ENCODE measurements at regions not wholly inside any gene's neighbourhood (a gene's known extent, or its start where the extent isn't known, plus 50 kb on each side); places are given as distances from the start of the nearest gene placed in this dataset.

DNA sequence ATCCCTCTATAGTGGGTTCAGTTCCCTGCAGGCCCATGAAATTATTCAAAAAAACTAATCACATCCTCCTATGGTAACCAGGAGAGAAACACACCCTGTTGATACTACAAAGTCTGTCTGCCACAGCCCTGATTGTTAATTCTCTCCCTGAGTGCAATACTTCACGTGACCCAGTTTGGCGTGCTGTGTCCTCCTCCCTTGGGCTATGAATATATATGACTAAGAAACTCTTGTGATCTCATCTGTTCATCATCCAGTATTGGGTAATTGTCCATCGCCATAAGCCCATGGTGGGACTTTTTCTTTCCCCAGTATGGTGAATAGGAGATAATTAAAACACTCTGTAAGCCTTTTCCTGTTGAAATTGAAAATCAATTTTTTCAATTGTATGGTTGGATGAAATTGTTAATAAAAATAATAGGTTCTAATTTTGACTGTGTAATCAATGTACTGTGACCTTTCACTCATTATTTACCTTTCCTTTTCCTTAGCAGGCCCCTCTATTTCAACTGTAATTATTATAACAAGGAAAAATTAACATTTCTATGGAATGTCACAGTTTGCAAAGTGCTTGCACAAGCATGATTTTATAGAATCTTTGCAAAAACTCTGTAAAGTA is 1822.6 kb downstream of the SUCLG1 start:
- intact Hi-C loops (cut with micrococcal nuclease): no loop called here

DNA sequence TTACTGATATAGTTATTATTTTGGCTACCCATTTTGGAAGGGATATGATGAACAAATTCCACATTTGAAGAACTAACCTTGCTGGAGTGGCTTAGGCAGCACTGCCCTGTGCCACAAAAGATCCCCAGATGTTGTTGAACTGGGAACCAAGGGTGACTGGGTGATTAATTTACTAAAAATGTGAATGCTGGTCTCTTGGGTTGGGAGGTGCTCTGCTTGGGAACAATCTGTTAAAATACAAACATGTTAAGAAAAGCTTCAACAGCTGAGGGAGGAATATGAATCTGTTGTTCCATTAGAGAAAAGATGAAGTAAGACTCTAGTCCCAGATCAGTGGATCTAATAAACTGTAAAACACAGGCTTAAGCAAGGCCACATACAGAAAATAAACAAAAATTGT is 1860.1 kb downstream of the SUCLG1 start:
- intact Hi-C loops (cut with micrococcal nuclease): no loop called here

DNA sequence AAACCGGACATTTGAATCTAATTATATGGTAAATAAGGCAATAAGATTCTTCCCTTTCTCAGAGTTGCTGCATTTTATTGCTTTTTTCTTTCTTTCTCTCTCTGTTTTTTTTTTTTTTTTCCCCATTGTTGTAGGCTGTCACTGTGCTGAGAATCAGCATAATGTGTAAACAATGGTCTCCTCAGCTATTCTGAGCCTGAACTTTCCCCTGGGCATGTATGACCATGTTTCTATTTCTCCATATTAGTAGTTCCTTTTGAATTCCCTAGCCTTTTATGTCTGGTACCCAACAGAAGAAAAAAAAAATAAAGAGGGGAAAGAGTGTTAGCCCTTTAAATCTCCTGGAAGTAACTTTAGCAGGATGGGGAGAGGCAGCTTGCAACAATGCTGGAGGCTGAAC is 1862.5 kb downstream of the SUCLG1 start:
- intact Hi-C loops (cut with micrococcal nuclease): no loop called here

DNA sequence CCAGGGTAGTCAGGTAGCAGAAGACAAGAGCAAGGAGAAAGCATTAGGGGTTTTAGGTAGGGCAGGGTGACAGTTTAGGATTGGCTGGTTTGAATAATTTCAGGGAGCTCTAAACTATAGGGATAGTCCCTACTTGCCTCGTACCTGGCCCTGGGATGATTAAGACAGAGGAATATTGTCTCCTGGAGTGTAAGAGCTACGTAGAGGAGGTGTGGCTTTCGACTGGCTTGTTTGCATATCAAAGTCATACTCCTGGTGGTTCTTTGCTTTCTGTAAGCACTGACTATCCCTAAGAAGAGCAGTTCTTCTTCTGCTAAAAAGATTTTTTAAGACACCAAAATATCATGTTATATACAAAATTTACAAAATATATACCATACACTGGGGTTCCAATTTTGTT is 1867.4 kb downstream of the SUCLG1 start:
- intact Hi-C loops (cut with micrococcal nuclease): no loop called here

DNA sequence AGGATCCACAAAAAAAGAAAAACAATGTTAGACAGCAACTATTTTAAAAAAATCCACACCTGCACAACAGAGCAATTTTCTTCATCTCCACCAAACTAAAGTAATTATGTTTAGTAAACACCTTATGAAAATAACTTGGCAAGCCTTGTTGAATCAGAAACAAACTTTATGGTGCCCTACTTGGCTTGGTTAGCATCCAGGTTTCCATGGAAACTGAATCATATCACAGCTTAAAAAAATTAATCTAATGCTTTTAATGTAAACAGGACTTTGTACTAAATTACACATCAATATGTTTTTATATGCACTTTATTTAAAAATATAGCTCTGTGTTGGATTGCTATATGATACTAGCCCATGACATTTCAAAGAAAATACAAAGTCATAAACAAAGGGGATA is 1882.4 kb downstream of the SUCLG1 start:
- intact Hi-C loops (cut with micrococcal nuclease): no loop called here

DNA sequence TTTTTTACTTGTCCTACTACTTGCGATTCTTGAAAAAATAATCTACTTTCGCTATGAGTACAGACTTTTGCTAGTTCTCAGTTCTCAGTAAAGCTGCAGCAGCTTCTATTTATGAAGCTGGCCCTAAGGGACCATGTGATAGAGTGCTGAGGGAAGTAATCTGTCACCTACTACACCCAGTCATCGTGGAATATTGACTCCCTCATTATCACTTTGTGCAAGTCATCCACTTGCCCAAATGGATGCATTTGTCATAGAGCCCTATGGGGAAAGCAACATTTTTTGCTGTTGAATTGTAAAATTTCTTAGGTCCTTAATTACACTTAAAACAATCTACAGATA is 1919.8 kb downstream of the SUCLG1 start:
- intact Hi-C loops (cut with micrococcal nuclease): no loop called here

DNA sequence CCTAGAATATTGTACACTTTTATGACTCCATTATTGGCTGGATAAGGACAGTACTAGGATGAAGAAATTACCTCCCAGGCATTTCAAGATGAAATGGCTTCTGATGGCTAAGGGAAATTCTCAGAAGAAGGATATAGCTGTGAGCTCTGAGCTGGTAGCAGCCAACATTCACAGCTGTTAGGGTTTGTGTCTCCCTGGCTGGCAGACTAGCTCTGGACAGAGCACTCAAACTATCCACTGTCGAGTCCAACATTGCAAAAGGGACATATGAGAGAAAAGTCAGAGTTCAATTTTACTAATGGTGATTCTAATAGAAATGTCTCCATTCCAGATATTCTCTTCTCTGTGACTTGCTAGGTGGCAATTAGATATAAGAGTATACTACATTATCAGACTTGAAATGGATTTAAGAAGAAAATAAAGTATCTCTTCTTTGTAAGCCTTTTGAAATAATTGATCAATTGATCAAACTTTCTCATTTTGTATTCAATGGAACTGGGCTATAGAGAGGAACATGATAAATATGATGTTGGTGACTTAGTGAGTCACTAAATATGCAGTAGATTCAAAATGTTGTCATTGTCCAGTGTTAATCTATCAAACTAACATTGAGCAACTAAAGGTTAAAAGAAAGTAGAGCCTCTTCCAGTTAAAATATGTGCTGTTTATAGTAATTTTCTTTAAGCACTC is 1920.3 kb downstream of the SUCLG1 start:
- intact Hi-C loops (cut with micrococcal nuclease): no loop called here

DNA sequence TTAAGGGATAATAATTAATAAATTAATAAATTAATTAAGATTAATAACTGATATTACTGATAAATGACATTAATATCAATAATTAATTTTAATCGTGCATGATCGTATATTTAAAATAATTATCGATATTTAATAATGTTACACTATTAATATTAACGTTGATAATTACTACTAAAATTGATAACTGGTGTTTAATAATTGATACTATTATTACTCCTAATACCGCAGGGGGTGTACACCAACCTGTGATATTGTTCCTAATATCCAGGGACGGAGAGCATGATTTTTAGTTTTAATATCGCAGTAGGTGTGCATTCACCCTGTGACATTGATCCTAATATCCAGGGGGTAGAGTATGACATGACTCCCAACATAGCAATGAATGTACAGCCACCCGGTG is 1930.8 kb downstream of the SUCLG1 start:
- intact Hi-C loops (cut with micrococcal nuclease): no loop called here

DNA sequence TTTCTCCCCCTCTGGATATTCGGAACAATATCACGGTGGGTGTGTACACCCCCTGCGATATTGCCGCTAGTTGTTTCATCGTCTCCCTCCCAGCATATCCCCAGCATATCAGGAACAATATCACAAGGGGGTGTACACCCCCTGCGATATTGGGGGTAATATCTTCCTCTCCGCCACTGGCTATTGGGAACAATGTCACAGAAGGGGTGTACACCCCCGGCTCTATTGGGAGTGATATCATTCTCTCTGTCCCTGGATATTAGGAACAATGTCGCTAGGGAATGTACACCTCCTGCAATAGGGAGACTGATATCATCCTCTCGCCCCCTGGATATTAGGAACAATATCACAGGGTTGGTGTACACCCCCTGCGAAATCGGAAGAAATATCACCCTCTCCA is 1932.0 kb downstream of the SUCLG1 start:
- intact Hi-C loops (cut with micrococcal nuclease): no loop called here

DNA sequence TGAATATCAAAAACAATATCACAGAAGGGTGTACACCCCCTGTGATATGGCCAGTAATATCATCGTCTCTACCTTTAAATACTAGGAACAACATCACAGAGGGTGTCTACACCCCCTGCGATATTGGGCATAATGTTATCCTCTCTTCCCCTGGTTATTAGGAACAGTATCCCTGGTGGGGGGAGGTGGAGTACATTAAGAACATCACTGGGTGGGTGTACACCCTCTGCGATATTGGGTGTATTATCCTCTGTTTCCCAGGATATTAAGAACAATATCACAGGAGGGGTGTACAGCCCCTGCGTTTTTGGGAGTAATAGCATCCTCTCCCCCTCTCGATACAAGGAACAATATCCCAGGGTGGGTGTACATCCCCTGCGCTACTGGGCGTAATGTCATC is 1932.8 kb downstream of the SUCLG1 start:
- intact Hi-C loops (cut with micrococcal nuclease): no loop called here

DNA sequence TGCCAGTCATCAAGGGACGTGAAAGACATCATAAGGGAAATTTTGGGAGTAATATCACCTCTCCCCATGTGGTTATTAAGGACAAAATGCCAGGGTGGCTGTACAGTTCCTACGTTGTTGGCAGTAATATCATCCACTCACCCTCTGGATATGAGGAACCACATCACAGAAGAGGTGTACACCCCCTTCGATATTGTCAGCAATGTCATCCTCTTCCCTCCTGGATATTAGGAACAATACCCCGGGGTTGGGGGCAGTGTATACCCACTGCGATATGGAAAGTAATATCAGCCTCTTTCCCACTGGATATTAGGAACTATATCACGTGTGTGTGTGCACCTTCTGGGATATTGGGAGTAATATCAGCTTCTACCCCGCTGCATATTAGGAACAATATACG is 1933.3 kb downstream of the SUCLG1 start:
- intact Hi-C loops (cut with micrococcal nuclease): loop anchor here (2.0 kb wide), 1 partner anchor 815 kb away; no protein-coding TSS in a partner anchor

DNA sequence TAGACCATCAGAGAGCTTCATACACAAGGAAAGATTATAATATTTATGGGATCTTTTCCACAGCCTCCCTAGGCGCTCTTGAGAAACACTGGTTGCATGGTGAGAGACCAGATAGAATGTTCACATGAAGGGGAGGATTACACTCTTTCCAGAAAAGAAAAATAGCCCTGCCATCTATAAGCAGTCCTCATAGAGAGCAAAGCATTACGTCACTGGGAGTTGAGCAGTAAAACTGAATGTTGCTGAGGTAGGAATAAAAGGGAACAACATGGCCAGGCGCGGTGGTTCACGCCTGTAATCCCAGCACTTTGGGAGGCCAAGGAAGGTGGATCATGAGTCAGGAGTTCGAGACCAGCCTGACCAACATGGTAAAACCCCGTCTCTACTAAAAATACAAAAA is 1934.3 kb downstream of the SUCLG1 start:
- intact Hi-C loops (cut with micrococcal nuclease): loop anchor here (2.0 kb wide), 1 partner anchor 816 kb away; no protein-coding TSS in a partner anchor

DNA sequence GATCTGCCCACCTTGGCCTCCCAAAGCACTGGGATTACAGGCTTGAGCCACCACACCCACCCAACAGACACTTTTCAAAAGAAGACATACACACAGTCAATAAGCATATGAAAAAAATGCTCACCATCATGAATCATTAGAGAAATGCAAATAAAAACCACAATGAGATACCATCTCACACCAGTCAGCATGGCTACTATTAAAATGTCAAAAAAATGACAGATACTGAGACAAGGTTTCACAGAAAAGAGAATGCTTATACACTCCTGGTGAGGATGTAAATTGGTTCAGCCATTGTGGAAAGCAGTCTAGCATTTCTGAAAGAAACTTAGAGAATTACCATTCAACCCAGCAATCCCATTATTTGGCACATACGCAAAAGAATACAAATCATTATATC is 1947.2 kb downstream of the SUCLG1 start:
- intact Hi-C loops (cut with micrococcal nuclease): no loop called here

DNA sequence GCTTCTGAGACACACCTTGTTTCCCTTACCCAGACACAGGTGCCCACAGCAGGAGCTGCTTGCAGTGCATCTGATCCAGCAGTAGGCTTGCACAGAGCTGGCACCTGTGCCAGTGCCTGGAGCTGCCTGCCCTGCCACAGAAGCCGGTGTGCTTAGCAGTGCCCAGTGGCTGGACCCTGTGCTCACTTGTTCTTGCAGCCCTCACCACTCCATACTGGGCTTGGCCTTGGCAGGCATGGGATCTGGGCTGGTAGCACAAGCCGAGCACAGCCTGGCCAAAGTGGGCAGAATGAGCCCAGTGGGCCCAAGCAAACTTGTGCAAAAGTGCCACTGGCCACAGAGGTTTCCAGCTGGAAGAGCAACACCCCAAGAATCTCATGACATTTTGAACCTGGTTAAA is 1950.4 kb downstream of the SUCLG1 start:
- intact Hi-C loops (cut with micrococcal nuclease): no loop called here

DNA sequence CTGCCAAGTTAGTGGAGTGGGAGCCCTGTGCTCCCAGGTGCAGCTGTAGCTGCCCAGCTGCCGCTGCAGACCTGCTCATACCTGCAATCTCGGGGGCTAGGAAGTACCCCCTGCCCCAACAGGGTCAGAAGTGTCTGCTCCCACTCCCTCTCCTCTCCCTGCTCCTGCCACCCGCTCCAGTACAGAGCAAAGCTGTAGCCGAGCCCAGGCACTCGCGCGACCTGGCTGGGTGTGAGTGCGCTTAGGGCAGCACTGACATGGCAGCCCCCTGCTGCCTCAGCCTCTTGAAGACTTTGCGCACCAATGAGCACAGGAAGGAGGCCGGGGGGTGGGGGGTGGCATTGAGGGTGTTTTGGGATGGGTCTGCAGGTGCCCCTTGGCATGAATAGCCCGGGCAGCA is 1951.4 kb downstream of the SUCLG1 start:
- intact Hi-C loops (cut with micrococcal nuclease): no loop called here

DNA sequence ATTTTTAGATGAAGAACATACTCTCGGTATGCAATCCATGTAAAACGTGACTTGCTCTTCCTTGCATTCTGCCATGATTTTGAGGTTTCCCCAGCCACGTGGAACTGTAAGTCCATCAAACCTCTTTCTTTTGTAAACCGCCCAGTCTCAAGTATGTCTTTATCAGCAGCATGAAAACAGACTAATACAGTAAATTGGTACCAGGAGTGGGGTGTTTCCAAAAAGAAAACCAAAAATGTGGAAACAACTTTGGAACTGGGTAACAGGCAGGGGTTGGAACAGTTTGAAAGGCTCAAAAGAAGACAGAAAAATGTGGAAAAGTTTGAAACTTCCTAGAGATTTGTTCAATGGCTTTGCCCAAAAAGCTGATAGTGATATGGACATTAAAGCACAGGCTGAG is 1957.9 kb downstream of the SUCLG1 start:
- intact Hi-C loops (cut with micrococcal nuclease): no loop called here

DNA sequence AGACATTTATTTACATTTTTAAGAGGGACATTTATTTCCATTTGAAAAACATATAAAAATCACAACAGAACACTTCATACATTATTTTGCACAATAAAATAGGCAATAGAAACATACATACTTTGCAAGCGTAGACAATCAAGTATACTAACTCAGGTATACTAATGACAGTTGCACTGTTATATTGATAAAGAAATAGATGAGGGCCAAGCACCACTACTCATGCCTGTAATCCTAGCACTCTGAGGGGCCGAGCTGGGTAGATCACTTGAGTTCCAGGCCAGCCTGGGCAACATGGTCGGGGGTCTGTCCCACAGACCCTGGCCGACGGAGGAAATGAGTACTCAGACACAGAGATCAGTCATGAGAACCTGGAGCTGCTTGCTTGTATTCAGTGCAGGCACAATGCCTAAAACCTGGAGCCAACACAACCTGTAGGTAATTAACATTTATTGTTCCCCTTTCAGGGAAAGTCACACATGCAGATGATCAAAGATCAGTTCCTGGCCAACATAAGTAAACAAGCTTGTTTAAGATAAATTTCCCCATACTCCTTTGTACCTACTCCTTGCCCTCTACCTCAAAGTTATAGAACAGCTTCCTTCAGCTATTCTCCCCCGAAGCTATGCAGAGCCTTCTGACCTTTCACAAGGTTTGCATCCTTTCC is 1960.2 kb downstream of the SUCLG1 start:
- intact Hi-C loops (cut with micrococcal nuclease): no loop called here

DNA sequence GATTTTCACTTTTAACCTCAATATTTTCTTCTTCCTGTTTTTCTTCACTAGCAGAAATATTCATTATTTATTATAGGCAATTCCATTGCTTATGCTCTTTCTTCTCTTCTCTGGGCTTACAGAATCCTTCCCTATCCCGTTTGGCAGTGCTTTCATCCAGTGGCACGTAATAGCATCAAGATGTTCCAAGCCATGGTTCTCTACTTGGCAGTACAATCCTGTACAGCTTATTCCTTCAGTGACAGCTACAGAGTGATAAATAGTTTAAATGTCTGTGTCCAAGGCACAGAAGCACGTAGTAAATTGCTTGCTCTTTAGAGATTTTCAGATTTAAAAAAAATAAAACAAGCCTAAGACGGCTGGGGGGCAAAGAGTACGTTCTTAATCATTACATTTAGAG is 1964.3 kb downstream of the SUCLG1 start:
- intact Hi-C loops (cut with micrococcal nuclease): no loop called here

DNA sequence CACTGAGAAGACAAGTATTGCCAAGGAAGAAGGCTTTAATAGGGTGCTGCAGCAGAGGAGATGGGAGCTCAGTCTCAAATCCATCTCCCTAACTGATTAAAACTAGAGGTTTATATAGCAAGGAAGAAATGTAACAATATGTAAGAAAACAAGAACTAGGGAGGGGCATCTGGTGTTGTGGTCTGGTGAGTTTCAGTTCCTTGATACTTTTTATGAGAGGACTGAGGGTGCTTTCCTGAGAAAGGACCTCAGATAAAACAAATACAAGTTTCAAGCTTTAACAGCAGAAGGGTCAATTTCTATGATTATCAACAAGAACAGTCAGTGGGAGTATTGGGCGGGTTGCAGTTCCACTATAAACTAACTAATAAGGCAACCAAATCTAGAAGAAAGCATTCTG is 1967.5 kb downstream of the SUCLG1 start:
- intact Hi-C loops (cut with micrococcal nuclease): no loop called here

DNA sequence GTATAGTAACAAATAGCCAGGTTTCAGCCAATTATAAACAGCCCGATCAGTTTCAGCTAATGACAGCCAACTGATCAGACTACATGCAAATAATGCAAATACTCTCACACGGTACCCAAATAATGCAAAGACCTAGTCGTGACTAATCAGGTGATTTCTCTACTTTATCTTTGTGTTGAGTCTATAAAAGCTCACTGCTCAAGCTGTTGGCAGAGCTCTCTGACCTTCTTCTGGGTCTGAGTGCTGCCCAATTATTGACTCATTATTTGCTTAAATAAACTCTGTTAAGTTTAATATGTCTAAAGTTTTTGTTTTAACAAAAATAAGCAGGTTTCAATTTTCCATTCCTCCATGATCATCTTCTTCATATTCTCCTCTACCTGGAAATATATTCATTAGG is 1971.7 kb downstream of the SUCLG1 start:
- intact Hi-C loops (cut with micrococcal nuclease): no loop called here

DNA sequence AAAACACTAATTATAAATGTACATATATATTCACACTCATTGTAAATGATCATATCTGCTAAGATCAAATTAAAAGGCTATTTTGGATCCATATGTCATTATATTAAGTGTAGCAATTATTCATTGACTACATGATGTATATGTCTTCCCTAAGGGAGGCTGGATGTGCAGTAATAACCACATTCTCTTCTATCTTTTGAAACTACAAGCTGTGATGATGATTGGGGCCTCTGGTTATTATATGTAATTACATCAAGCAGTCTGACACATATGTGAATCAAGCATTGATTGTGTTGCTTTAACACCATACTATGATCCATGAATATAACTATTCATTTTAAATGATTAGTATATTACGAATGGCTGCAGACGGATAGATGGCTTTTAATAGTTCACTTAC is 1973.4 kb downstream of the SUCLG1 start:
- intact Hi-C loops (cut with micrococcal nuclease): no loop called here

DNA sequence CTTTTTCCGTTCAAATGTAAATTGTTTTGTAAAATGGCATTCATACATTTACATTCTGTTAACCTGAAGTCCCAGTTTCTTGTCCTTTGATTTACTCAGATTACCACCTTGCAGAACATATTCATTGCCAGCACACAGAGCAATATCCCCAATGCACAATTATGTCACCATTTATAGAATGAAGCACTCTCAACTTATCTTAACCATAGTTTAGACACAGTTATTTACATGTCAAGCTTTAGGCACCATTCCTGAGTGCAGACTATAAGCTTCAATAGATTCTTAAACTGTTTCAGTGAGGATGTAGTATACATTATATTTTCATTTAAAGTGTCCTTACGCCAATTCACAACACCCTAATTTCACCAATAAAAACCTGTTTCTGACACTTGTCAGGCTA is 1977.9 kb downstream of the SUCLG1 start:
- intact Hi-C loops (cut with micrococcal nuclease): no loop called here

DNA sequence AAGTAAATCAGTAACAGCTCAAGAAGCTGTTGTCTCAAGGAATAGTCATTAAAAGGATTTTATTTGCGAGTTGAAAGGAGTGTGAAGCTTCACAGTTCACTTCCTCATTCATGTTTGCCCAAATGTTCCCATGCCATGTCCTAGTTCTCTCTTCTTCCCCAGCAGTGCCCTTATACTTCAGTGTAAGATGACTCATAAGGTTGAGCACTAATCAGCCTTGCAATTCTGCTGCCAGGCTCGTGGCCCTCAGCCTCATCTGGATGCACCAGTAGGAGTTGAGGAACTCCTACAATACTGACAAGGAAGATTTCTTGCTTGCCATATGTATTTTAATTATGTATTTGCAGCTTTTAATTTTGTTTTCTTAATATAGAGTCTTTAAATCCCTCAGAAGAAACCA is 1980.4 kb downstream of the SUCLG1 start:
- intact Hi-C loops (cut with micrococcal nuclease): no loop called here
